HG03575 (cell line): ENCODE measurements at regions not wholly inside any gene's neighbourhood (a gene's known extent, or its start where the extent isn't known, plus 50 kb on each side); places are given as distances from the start of the nearest gene placed in this dataset.
"Not testable (repeated sequence)": the region's sequence is repeated elsewhere in the genome, so short reads cannot be mapped to it uniquely, and the experiment has no call there.

Source experiments
- ATAC-seq: cut with Tn5 transposase; IDR thresholded peaks from one replicate; pipeline ENCODE4 v1.9.1; 2021; ENCODE audit not compliant: unreplicated experiment, insufficient number of reproducible peaks, low FRiP score; ENCODE audit errors: extremely low read depth

DNA sequence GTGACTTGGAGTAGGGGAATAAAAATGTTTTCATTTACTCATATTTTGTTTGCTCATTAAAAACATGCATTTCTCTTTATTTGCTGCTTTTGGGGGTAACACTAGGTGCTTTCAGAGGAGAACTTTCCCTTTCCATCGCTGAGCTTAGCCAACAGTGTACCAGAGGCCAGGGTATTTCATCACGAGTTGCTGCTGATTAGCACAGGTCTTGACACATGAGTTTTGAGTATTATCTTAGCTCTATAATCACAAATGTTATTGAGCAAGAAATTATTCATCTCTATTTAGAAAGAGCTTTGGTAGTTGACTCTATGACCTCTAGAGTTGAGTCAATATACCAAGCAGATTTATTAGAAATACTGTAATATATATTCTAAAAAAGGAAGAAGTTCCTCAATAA, 375.9 kb downstream of the NXPH1 start:
- ATAC-seq = no peak

DNA sequence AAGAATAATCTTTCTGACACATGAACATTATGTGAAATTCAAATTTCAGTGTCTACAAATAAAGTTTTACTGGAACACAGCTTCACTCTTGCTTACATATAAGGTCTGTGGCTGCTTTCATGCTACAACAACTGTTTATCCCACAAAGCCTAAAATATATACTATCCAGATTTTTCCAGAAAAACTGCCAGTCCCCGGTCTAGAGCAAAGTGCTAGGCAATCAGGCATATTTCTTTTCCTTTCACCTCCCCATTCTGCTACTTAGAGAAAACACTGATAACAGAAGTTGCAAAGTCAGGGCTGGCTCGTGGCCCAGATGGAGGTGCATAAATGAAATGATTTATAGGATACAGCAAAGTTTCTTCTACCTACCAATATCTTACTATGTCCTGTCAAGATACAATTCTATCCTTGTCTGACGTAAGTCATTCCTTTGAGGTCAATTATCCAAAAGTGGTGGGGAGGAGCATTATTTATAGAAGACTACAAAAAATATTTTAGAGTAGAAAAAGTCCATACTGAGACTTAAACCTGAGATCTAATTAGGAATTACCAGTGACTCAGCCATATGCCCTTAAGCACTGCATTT, 384.1 kb downstream of the NXPH1 start:
- ATAC-seq = no peak

- ATAC-seq = no peak
These were observed 385.0 kb downstream of the NXPH1 start for GRCh38 chr7:8818406-8818805.

- ATAC-seq = no peak
These were observed 389.2 kb downstream of the NXPH1 start for GRCh38 chr7:8822595-8822994.

DNA sequence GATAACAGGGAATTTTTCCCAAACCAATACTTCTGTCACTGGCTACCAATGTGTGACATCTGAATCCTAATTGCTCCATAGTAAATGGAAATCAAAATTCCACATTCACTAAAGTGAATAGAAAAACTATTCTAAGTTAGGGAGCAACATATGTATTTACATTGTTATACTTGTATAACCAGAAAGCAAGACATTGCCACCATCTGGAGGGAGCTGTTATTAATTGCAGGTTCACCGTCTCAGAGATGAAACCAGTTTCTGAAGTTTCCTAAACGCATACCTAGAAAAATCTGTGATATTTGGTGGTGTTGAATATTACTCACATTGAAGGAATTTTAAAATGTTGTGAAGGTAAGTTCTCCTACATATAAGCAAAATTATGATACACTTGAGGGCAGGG, 390.1 kb downstream of the NXPH1 start:
- no peak for ATAC-seq

- ATAC-seq = no peak
These were observed 393.9 kb downstream of the NXPH1 start for GRCh38 chr7:8827329-8827728.

GRCh38 chr7:8829100-8829499, 395.7 kb downstream of the NXPH1 start:
- no peak for ATAC-seq

DNA sequence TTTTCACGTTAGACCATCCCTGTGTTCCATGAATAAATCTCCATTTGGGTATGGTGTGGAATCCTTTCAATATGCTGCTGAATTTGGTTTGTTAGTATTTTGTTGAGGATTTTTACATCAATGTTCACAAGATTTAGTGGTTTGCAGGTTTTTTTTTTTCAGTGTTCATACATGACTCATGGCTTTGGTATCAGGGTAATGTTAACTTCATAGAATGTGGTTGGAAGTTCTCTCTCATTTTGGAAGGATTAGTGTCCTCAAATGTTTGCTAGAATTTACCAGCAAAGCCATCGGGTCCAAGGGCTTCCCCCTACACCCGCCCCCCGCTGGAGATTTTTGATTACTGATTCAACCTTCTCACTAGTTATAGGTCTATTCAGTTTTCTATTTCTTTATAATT, 398.0 kb downstream of the NXPH1 start:
- no peak for ATAC-seq

- ATAC-seq = no peak
These were observed 399.9 kb downstream of the NXPH1 start for GRCh38 chr7:8833355-8833754.

- no peak for ATAC-seq
These were observed 407.8 kb downstream of the NXPH1 start for GRCh38 chr7:8841171-8841570.

GRCh38 chr7:8871716-8872115, 438.3 kb downstream of the NXPH1 start:
- no peak for ATAC-seq

- ATAC-seq = no peak
These were observed 448.5 kb downstream of the NXPH1 start for GRCh38 chr7:8881916-8882315.

GRCh38 chr7:8885480-8886000, 452.1 kb downstream of the NXPH1 start:
- ATAC-seq = no peak

GRCh38 chr7:8890346-8890745, 456.9 kb downstream of the NXPH1 start:
- ATAC-seq = not testable (repeated sequence)

GRCh38 chr7:8893775-8894174, 460.4 kb downstream of the NXPH1 start:
- no peak for ATAC-seq

DNA sequence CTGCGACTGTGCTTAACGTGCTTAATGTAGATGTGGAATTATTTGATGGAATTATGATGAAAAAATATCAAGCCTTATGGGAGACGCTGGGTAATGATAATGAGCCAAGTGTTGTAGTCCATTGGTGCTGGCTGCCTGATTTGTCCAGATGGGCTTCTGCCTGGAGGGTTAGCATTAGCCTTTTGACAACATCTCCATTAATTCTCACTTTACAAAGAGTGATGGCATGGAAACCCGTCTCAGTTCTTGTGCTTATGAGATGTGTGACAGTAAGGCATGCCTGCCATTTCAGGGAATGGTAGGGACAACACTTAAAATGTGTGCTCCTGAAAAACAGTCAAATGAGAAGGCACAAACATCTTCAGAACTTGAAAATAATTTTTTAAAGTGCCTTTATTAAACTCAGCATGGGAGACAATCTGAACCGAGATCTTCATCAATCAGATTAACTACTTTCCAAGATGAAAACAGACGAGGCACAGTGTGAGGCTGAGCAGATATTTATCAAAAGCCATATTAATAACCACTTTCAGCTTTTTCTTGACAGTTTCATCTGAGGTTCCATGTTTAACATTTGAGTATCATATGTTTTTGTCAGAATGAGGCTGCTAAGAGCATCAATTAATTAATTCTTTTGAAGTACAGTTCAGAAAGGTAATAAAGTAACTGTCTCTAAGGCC, 473.1 kb downstream of the NXPH1 start:
- ATAC-seq = no peak

GRCh38 chr7:8908889-8909288, 475.5 kb downstream of the NXPH1 start:
- ATAC-seq = no peak

DNA sequence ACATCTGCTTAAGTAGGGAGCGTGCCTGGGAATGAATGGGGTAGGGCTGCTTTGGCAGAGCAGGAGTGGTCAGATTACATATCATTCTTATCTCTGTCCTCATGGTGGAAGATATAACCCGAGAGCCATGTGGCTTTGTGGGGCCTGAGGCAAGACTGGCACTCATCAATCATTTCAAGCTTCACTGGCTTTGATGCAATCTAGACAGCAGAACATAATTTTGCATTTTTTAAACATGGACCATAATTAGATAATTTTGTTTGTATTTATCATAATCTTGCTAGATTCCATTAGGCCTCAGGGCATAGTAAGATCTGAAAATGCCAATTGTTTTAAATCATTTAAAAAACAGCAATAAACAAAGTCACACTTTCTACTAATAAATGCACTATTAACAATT, 480.3 kb downstream of the NXPH1 start:
- no peak for ATAC-seq

- no peak for ATAC-seq
These were observed 488.4 kb downstream of the NXPH1 start for GRCh38 chr7:8921807-8922206.

DNA sequence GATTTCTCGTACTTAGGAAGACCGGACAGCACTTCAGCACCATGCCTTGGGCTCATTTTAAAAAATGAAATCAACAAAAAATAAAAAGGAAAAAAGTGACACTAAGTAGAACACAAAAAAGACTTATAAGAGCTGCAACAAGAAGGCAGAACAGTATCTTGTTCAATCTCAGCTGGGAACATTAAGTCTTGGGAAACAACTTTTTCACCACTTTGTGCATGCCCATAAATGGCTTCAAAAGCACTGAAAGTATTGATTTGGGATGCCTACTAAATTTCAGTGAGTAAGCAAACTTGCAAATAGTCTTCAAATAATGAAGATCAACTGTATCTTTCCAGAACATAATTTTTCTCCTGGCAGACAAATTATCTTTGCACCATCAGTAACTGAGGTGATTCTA, 489.3 kb downstream of the NXPH1 start:
- ATAC-seq = no peak
